MM.1S (cell line): ENCODE measurements at regions not wholly inside any gene's neighbourhood (a gene's known extent, or its start where the extent isn't known, plus 50 kb on each side); places are given as distances from the start of the nearest gene placed in this dataset.

Source experiments
- DNase-seq: peaks from one replicate; pipeline ENCODE4 v3.0.0-alpha.2; 2015
- H2AFZ ChIP-seq: fragments of 300-600 bp; sonication (generic); 2 replicates; pipeline ENCODE4 v1.6.0; 2016; ENCODE audit warnings: antibody characterized with exemption, low read length
- H3F3A ChIP-seq: fragments of 300-600 bp; sonication (generic); 2 replicates; pipeline ENCODE4 v1.6.1; 2016; ENCODE audit warnings: mild to moderate bottlenecking, antibody characterized with exemption, low read length, moderate library complexity, mixed read lengths; ENCODE audit not compliant: insufficient read depth
- H3K27ac ChIP-seq: fragments of 300-600 bp; sonication (generic); 2 replicates; pipeline ENCODE4 v1.5.1; 2016; ENCODE audit warnings: mild to moderate bottlenecking, low read length
- H3K27me3 ChIP-seq: fragments of 300-600 bp; sonication (generic); replicated peaks from 2 replicates; pipeline ENCODE4 v1.6.0; 2016; ENCODE audit warnings: low read length; ENCODE audit not compliant: insufficient read depth
- H3K36me3 ChIP-seq: fragments of 300-600 bp; sonication (generic); replicated peaks from 2 replicates; pipeline ENCODE4 v1.6.1; 2016; ENCODE audit warnings: mild to moderate bottlenecking, low read length, mixed read lengths; ENCODE audit not compliant: insufficient read depth
- H3K4me1 ChIP-seq: fragments of 300-600 bp; sonication (generic); 2 replicates; pipeline ENCODE4 v1.6.1; 2016; ENCODE audit warnings: low read length, mixed read lengths
- H3K4me2 ChIP-seq: fragments of 300-600 bp; sonication (generic); 2 replicates; pipeline ENCODE4 v1.6.0; 2016; ENCODE audit warnings: low read depth, low read length
- H3K4me3 ChIP-seq: fragments of 300-600 bp; sonication (generic); 2 replicates; pipeline ENCODE4 v1.5.1; 2016; ENCODE audit warnings: low read length, mixed read lengths
- H3K79me2 ChIP-seq: fragments of 300-600 bp; sonication (generic); 2 replicates; pipeline ENCODE4 v1.6.1; 2016; ENCODE audit warnings: mixed run types, low read length, mixed read lengths
- H3K9ac ChIP-seq: fragments of 300-600 bp; sonication (generic); 2 replicates; pipeline ENCODE4 v1.6.1; 2016; ENCODE audit warnings: low read length, mixed read lengths
- H3K9me2 ChIP-seq: fragments of 300-600 bp; sonication (generic); replicated peaks from 2 replicates; pipeline ENCODE4 v1.6.1; 2016; ENCODE audit warnings: mild to moderate bottlenecking, low read length, mixed read lengths; ENCODE audit not compliant: insufficient read depth
- H3K9me3 ChIP-seq: fragments of 300-600 bp; sonication (generic); replicated peaks from 2 replicates; pipeline ENCODE4 v1.6.1; 2016; ENCODE audit warnings: mild to moderate bottlenecking, low read length, mixed read lengths; ENCODE audit not compliant: insufficient read depth
- H4K20me1 ChIP-seq: fragments of 300-600 bp; sonication (generic); 2 replicates; pipeline ENCODE4 v1.6.1; 2016; ENCODE audit warnings: mild to moderate bottlenecking, low read length, moderate library complexity, mixed read lengths; ENCODE audit not compliant: insufficient read depth
- EZH2phosphoT487 ChIP-seq: fragments of 300-600 bp; sonication (generic); IDR thresholded peaks from 2 replicates; pipeline ENCODE4 v1.6.1; 2018; ENCODE audit warnings: antibody characterized with exemption, low read length
- TF ChIP-seq, protein P1 (sequence below): fragments of 300-600 bp; sonication (generic); IDR thresholded peaks from 2 replicates; pipeline ENCODE4 v1.5.1; 2016; ENCODE audit warnings: antibody characterized with exemption, low read length, mixed read lengths

DNA sequence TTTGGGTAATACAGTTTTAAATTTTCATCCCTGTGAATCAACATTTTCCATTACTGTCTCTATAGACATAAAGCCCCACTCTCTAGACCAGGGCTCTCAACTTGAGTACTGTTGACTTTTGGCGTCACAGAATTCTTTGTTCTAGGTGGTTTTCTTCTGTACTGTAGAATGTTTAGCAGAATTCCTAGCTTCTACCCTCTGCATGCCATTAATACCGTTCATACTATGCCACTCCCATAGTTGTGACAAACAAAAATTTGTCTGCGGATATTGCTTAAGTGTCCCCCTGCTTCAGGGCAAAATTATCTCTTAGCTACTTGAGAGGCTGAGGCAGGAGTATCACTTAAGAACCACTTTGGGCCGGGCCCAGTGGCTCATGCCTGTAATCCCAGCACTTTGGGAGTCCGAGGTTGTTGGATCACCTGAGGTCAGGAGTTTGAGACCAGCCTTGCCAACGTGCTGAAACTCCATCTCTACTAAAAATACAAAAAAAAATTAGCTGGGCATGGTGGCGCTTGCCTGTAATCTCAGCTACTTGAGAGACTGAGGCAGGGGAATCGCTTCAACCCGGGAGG, 57.3 kb upstream of the NRG3 start:
- TF ChIP-seq EZH2phosphoT487: no peak
- TF ChIP-seq, protein P1, sequence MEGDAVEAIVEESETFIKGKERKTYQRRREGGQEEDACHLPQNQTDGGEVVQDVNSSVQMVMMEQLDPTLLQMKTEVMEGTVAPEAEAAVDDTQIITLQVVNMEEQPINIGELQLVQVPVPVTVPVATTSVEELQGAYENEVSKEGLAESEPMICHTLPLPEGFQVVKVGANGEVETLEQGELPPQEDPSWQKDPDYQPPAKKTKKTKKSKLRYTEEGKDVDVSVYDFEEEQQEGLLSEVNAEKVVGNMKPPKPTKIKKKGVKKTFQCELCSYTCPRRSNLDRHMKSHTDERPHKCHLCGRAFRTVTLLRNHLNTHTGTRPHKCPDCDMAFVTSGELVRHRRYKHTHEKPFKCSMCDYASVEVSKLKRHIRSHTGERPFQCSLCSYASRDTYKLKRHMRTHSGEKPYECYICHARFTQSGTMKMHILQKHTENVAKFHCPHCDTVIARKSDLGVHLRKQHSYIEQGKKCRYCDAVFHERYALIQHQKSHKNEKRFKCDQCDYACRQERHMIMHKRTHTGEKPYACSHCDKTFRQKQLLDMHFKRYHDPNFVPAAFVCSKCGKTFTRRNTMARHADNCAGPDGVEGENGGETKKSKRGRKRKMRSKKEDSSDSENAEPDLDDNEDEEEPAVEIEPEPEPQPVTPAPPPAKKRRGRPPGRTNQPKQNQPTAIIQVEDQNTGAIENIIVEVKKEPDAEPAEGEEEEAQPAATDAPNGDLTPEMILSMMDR: no peak
- no peak overlapping the region for H3K4me2 ChIP-seq
- H3K9me2 ChIP-seq: no peaks in the 10 kb centered on the region
- H2AFZ ChIP-seq: no peak overlapping the region
- H3K4me3 ChIP-seq: no peak overlapping the region
- H3K36me3 ChIP-seq: no peaks in the 10 kb centered on the region
- H3K9me3 ChIP-seq: no peaks in the 10 kb centered on the region
- no peak overlapping the region for H3K27ac ChIP-seq
- H3K4me1 ChIP-seq: 0 out of 2 replicates have a peak, but pooled peaks cover 6% of the 10 kb centered on the region
- H3K9ac ChIP-seq: no peak overlapping the region
- H3K27me3 ChIP-seq: no peaks in the 10 kb centered on the region
- H4K20me1 ChIP-seq: no peaks in the 10 kb centered on the region
- H3K79me2 ChIP-seq: no peaks in the 10 kb centered on the region
- no peak for DNase-seq
- no peaks in the 10 kb centered on the region for H3F3A ChIP-seq

DNA sequence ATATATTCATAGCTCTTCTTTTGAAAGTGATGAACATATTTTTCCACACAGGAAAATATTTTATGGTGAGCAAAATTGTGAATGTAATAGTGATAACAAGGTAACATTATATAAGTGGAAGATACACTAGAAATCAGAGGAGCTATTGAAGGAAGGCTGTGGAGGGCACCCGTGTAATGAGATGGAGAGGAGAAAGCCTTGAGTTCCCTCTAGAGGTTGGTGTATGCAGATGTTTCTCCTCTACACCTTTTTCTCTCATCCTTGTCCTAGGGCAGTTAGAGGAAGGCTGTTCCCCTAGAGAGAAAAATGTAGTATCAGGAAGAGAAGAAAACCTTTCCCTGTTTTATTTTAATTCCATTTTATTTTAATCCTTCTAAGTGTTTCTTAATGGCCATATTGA, 54.6 kb upstream of the NRG3 start:
- peak; percentile 54 for DNase-seq

More for the DNA sequence above, 54.6 kb upstream of the NRG3 start:
- H3K36me3 ChIP-seq: no peaks in the 10 kb centered on the region
- no peak overlapping the region for H2AFZ ChIP-seq
- TF ChIP-seq, protein P1: peak; percentile 64
- TF ChIP-seq EZH2phosphoT487: no peak
- H3K79me2 ChIP-seq: no peaks in the 10 kb centered on the region
- no peaks in the 10 kb centered on the region for H3F3A ChIP-seq
- no peak overlapping the region for H3K27ac ChIP-seq
- H3K9me2 ChIP-seq: no peaks in the 10 kb centered on the region
- no peaks in the 10 kb centered on the region for H4K20me1 ChIP-seq
- no peak overlapping the region for H3K4me2 ChIP-seq
- H3K9me3 ChIP-seq: no peaks in the 10 kb centered on the region
- H3K27me3 ChIP-seq: no peaks in the 10 kb centered on the region
- 0 out of 2 replicates have a peak, but pooled peaks cover 6% of the 10 kb centered on the region for H3K4me1 ChIP-seq
- H3K4me3 ChIP-seq: no peak overlapping the region
- H3K9ac ChIP-seq: no peak overlapping the region
